Neural progenitor cell (in vitro differentiated cells): ENCODE measurements at regions not wholly inside any gene's neighbourhood (a gene's known extent, or its start where the extent isn't known, plus 50 kb on each side); places are given as distances from the start of the nearest gene placed in this dataset.
A peak's percentile ranks its signal among the peaks of the same experiment; 100 is the strongest.

Source experiments
- EZH2 ChIP-seq: fragments of 200-600 bp; sonication (generic); IDR thresholded peaks from 2 replicates; pipeline ENCODE4 v1.6.1; 2017; ENCODE audit warnings: antibody characterized with exemption, mild to moderate bottlenecking, moderate library complexity
- EZH2phosphoT487 ChIP-seq: fragments of 200-600 bp; sonication (generic); IDR thresholded peaks from 2 replicates; pipeline ENCODE4 v1.6.1; 2017; ENCODE audit warnings: antibody characterized with exemption
- TF ChIP-seq, protein P1 (sequence below): fragments of 200-600 bp; sonication (generic); IDR thresholded peaks from 2 replicates; pipeline ENCODE4 v1.5.1; 2017; ENCODE audit warnings: antibody characterized with exemption, mild to moderate bottlenecking

DNA sequence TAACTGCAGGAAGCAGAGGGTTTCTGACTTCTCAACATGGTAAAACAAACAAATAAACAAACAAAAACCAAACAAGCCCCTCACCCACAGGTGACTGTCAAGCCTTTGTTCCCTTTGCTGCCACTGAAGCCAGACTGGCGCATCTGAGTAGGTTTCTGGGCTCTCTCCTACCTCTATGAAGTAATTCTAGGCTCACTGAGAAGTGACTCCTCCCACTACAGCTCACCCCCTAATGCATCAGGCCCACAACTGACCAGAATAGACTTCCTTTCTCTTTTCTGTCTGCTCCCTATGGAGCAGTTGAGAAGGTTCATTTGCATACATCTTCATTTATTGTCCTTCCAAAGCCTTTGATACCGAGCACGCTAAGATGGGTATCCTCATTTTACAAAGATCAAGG lies 77.0 kb upstream of the CCL2 start:
- TF ChIP-seq EZH2phosphoT487 (no peak), EZH2 (no peak)
- TF ChIP-seq, protein P1, sequence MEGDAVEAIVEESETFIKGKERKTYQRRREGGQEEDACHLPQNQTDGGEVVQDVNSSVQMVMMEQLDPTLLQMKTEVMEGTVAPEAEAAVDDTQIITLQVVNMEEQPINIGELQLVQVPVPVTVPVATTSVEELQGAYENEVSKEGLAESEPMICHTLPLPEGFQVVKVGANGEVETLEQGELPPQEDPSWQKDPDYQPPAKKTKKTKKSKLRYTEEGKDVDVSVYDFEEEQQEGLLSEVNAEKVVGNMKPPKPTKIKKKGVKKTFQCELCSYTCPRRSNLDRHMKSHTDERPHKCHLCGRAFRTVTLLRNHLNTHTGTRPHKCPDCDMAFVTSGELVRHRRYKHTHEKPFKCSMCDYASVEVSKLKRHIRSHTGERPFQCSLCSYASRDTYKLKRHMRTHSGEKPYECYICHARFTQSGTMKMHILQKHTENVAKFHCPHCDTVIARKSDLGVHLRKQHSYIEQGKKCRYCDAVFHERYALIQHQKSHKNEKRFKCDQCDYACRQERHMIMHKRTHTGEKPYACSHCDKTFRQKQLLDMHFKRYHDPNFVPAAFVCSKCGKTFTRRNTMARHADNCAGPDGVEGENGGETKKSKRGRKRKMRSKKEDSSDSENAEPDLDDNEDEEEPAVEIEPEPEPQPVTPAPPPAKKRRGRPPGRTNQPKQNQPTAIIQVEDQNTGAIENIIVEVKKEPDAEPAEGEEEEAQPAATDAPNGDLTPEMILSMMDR = peak; percentile 34
